22Rv1 (cell line): ENCODE measurements at regions not wholly inside any gene's neighbourhood (a gene's known extent, or its start where the extent isn't known, plus 50 kb on each side); places are given as distances from the start of the nearest gene placed in this dataset.

Experiments used
- CTCF ChIP-seq: fragments of 450-650 bp; IDR thresholded peaks from 2 replicates; pipeline ENCODE4 v1.5.1; 2017; ENCODE audit warnings: mild to moderate bottlenecking
- ZFX ChIP-seq: fragments of 450-650 bp; IDR thresholded peaks from 2 replicates; pipeline ENCODE4 v1.6.1; 2017; ENCODE audit warnings: antibody characterized with exemption, borderline replicate concordance

GRCh38 chr5:126137891-126138280 lies 285.3 kb upstream of the GRAMD2B start:
- TF ChIP-seq CTCF (no peak), ZFX (no peak)
